ENCODE measurements at regions not wholly inside any gene's neighbourhood (a gene's known extent, or its start where the extent isn't known, plus 50 kb on each side); places are given as distances from the start of the nearest gene placed in this dataset.

GRCh38 chr21:15650735-15651134, 79.0 kb upstream of the USP25 start:
- Histone ChIP-seq H3K27ac (ENCODE audit: extremely low read length, insufficient read depth, low read length) (no peak overlapping the region), H3K4me1 (ENCODE audit: insufficient read depth, low read length) (no peaks in the 10 kb centered on the region), H2AFZ (ENCODE audit: low read length) (no peak overlapping the region), H3K9me3 (ENCODE audit: low read length) (no peaks in the 10 kb centered on the region), H3K27me3 (ENCODE audit: control insufficient read depth in 1 of 2, insufficient read depth in 2 of 2, low read length in 2 of 2) (no peaks in the 10 kb centered on the region), H3K4me2 (ENCODE audit: low read depth, low read length) (no peak overlapping the region), H3K36me3 (replicated peaks in 1 of 2; ENCODE audit: control insufficient read depth in 1 of 2, insufficient read depth in 2 of 2, low read length in 2 of 2) (no peaks in the 10 kb centered on the region), H3K79me2 (ENCODE audit: insufficient read depth, low read length) (no peaks in the 10 kb centered on the region), H3K4me3 (replicated peaks in 1 of 3; ENCODE audit: insufficient read depth in 1 of 3, low read depth in 2 of 3, low read length in 3 of 3) (no peak overlapping the region), H3K9ac (ENCODE audit: insufficient read depth, low read depth, low read length) (no peak overlapping the region), H4K20me1 (ENCODE audit: insufficient read depth, low read length) (no peaks in the 10 kb centered on the region; the same call in 1 of the 2 replicates)
- BruUV-seq (replicated peaks): no TSS peak
- POLR2A ChIA-PET: no interaction called here
- intact Hi-C loops (cut with micrococcal nuclease; ENCODE audit: unreplicated experiment): no loop called here
- CTCF ChIA-PET (ENCODE audit: low intra/inter-chr PET ratio, low total read pairs): no interaction called here
- no peak for ATAC-seq
- no peak for DNase-seq (ENCODE audit: low spot score)
- FAIRE-seq: no peak
- TF ChIP-seq, protein P1, sequence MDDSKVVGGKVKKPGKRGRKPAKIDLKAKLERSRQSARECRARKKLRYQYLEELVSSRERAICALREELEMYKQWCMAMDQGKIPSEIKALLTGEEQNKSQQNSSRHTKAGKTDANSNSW (CRISPR knock-in tag; IDR thresholded peaks at IDR 0.05; ENCODE audit: borderline replicate concordance): no peak
- TF ChIP-seq ZNF33A (CRISPR knock-in tag; IDR thresholded peaks at IDR 0.05; ENCODE audit: borderline replicate concordance): no peak
- no peak for TF ChIP-seq FOXA3 (CRISPR knock-in tag; IDR thresholded peaks at IDR 0.05)
- no peak for TF ChIP-seq ZNF281 (CRISPR knock-in tag; IDR thresholded peaks at IDR 0.05; ENCODE audit: borderline replicate concordance)
- no peak for TF ChIP-seq ZNF737 (CRISPR knock-in tag; IDR thresholded peaks at IDR 0.05; ENCODE audit: borderline replicate concordance)
- no peak for TF ChIP-seq ZNF331 (CRISPR knock-in tag; IDR thresholded peaks at IDR 0.05)
- TF ChIP-seq RORA (CRISPR knock-in tag; IDR thresholded peaks at IDR 0.05): no peak
- no peak for TF ChIP-seq IRF2 (CRISPR knock-in tag; IDR thresholded peaks at IDR 0.05)
- no peak for TF ChIP-seq MAX (IDR thresholded peaks at IDR 0.05)
- no peak for TF ChIP-seq ZNF296 (CRISPR knock-in tag; conservative IDR thresholded peaks at IDR 0.05)
- no peak for TF ChIP-seq ZNF589 (CRISPR knock-in tag; conservative IDR thresholded peaks at IDR 0.05)
- TF ChIP-seq PATZ1 (CRISPR knock-in tag; IDR thresholded peaks at IDR 0.05): no peak
- TF ChIP-seq ZNF354B (CRISPR knock-in tag; IDR thresholded peaks at IDR 0.05): no peak
- no peak for TF ChIP-seq ZNF17 (CRISPR knock-in tag; IDR thresholded peaks at IDR 0.05)
- TF ChIP-seq, protein P2, sequence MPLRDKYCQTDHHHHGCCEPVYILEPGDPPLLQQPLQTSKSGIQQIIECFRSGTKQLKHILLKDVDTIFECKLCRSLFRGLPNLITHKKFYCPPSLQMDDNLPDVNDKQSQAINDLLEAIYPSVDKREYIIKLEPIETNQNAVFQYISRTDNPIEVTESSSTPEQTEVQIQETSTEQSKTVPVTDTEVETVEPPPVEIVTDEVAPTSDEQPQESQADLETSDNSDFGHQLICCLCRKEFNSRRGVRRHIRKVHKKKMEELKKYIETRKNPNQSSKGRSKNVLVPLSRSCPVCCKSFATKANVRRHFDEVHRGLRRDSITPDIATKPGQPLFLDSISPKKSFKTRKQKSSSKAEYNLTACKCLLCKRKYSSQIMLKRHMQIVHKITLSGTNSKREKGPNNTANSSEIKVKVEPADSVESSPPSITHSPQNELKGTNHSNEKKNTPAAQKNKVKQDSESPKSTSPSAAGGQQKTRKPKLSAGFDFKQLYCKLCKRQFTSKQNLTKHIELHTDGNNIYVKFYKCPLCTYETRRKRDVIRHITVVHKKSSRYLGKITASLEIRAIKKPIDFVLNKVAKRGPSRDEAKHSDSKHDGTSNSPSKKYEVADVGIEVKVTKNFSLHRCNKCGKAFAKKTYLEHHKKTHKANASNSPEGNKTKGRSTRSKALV (CRISPR knock-in tag; IDR thresholded peaks at IDR 0.05): no peak
- TF ChIP-seq CREB1 (IDR thresholded peaks at IDR 0.05): no peak
- TF ChIP-seq CREB1 (CRISPR knock-in tag; IDR thresholded peaks at IDR 0.05): no peak
- TF ChIP-seq ARHGAP35 (CRISPR knock-in tag; IDR thresholded peaks at IDR 0.05; ENCODE audit: borderline replicate concordance): no peak
- no peak for TF ChIP-seq NBN (conservative IDR thresholded peaks at IDR 0.05)
- no peak for TF ChIP-seq MED1 (CRISPR knock-in tag; IDR thresholded peaks at IDR 0.05)
- no peak for TF ChIP-seq NCOR1 (IDR thresholded peaks at IDR 0.05; ENCODE audit: borderline replicate concordance, low read length)
- in situ Hi-C loops (cut with HindIII; ENCODE audit: extremely low pct_ligation_motif_present, low pct_unique_long_range_greater_than_20kb): no loop called here
- WGBS (ENCODE audit: low lambda C conversion rate): 24% methylated on average over 3 of the region's 3 CpGs
